ENCODE measurements at regions not wholly inside any gene's neighbourhood (a gene's known extent, or its start where the extent isn't known, plus 50 kb on each side); places are given as distances from the start of the nearest gene placed in this dataset.

- Histone ChIP-seq H2BK12ac (ENCODE audit: low read length in 2 of 2) (no peak overlapping the region), H3K18ac (ENCODE audit: low read depth in 1 of 2, low read length in 2 of 2) (no peak overlapping the region), H3K79me1 (replicated peaks; ENCODE audit: low read length, poor library complexity, severe bottlenecking) (no peaks in the 10 kb centered on the region), H3K23ac (ENCODE audit: low read length in 2 of 2) (no peak overlapping the region), H3K14ac (ENCODE audit: low read length in 2 of 2) (no peak overlapping the region), H3K4me3 (ENCODE audit: insufficient read depth in 1 of 2, low read depth in 1 of 2, low read length in 2 of 2) (no peak overlapping the region), H2AK5ac (ENCODE audit: low read length, severe bottlenecking) (no peak overlapping the region), H3K4ac (ENCODE audit: low read depth in 1 of 2, low read length in 2 of 2) (no peak overlapping the region), H3K4me2 (ENCODE audit: low read length, poor library complexity, severe bottlenecking) (no peak overlapping the region), H4K8ac (ENCODE audit: low read length) (no peak overlapping the region), H2BK15ac (ENCODE audit: low read depth, poor library complexity, severe bottlenecking) (no peak overlapping the region), H2AFZ (ENCODE audit: low read depth, low read length) (no peak overlapping the region), H3K27ac (ENCODE audit: low read length, poor library complexity, severe bottlenecking) (no peak overlapping the region), H2BK5ac (ENCODE audit: low read depth, low read length, poor library complexity, severe bottlenecking) (no peak overlapping the region), H4K91ac (ENCODE audit: low read length) (no peak overlapping the region), H3K27me3 (ENCODE audit: control insufficient read depth in 1 of 2, insufficient read depth in 1 of 2, low read length in 2 of 2) (no peaks in the 10 kb centered on the region), H2BK120ac (ENCODE audit: low read depth, low read length) (no peak overlapping the region), H3K9me3 (ENCODE audit: control insufficient read depth, low read length) (no peaks in the 10 kb centered on the region), H3K9ac (ENCODE audit: low read length) (no peak overlapping the region), H3K36me3 (ENCODE audit: control insufficient read depth in 1 of 2, insufficient read depth in 2 of 2, low read depth in 1 of 2, low read length in 2 of 2) (no peaks in the 10 kb centered on the region), H3K4me1 (ENCODE audit: control insufficient read depth, insufficient read depth, low read depth, low read length) (no peaks in the 10 kb centered on the region)
- WGBS = no CpG with 5 or more reads among the region's 2 CpGs
- no peak for DNase-seq
Observed at GRCh38 chr12:25659621-25660020, 106.5 kb upstream of the LMNTD1 start.

DNA sequence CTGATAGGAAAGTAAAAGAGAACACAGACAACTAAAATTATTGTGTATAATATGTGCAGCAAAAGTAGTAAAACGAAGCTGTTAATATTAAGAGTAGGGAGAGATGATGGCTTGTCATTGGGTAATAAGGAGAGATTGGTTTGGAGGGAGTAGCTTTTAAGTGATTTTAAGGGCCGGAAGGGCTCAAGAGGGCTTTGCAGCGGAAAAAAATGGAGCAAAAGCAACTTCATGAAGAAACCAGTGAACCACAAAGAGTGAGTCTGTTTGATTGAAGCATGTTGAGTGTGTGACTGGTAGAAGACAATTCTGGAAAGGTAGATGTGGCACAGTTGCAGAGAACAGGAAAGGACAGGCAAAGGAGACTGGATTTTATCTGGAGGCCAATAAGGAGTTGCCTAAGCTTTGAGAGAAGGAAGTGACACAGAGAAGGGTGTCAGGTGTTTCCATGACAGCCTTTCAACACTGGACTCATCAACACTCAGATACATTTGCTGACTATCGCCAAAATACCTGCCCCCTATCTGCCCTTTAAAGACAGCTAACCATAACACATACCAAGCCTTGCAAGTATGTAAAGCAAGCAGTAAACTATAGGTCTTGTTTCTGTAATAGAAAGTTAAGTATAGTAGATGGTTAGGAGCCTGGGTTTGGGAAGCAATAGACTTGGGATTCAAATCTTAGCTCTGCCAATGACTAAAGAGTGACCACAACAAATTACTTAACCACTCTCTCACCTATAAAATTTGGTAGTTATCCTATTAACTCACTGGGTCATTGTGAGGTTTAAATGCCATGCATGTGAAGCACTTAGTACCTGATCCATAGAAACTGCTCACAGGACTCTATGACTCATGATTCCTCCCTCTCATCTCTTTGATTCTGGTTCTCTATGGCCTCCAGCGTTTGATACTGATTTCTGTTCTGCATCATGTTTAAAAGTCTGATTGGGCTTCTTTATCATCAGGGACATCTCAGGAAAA lies 117.3 kb upstream of the LMNTD1 start:
- no peak overlapping the region for H2BK120ac ChIP-seq (ENCODE audit: low read depth, low read length)
- no peak overlapping the region for H3K27ac ChIP-seq (ENCODE audit: low read length, poor library complexity, severe bottlenecking)
- H3K9ac ChIP-seq (ENCODE audit: low read length) = no peak overlapping the region
- H2AFZ ChIP-seq (ENCODE audit: low read depth, low read length) = no peak overlapping the region
- H3K4ac ChIP-seq (ENCODE audit: low read depth in 1 of 2, low read length in 2 of 2) = no peak overlapping the region
- 84% methylated on average over 3 of the region's 5 CpGs for WGBS
- no peaks in the 10 kb centered on the region for H3K27me3 ChIP-seq (ENCODE audit: control insufficient read depth in 1 of 2, insufficient read depth in 1 of 2, low read length in 2 of 2)
- no peak overlapping the region for H4K8ac ChIP-seq (ENCODE audit: low read length)
- H2BK15ac ChIP-seq (ENCODE audit: low read depth, poor library complexity, severe bottlenecking) = no peak overlapping the region
- no peaks in the 10 kb centered on the region for H3K9me3 ChIP-seq (ENCODE audit: control insufficient read depth, low read length)
- no peaks in the 10 kb centered on the region for H3K79me1 ChIP-seq (replicated peaks; ENCODE audit: low read length, poor library complexity, severe bottlenecking)
- no peak overlapping the region for H3K14ac ChIP-seq (ENCODE audit: low read length in 2 of 2)
- H3K4me2 ChIP-seq (ENCODE audit: low read length, poor library complexity, severe bottlenecking) = no peak overlapping the region
- no peak overlapping the region for H2BK12ac ChIP-seq (ENCODE audit: low read length in 2 of 2)
- H2AK5ac ChIP-seq (ENCODE audit: low read length, severe bottlenecking) = no peak overlapping the region
- no peaks in the 10 kb centered on the region for H3K36me3 ChIP-seq (ENCODE audit: control insufficient read depth in 1 of 2, insufficient read depth in 2 of 2, low read depth in 1 of 2, low read length in 2 of 2)
- no peaks in the 10 kb centered on the region for H3K4me1 ChIP-seq (ENCODE audit: control insufficient read depth, insufficient read depth, low read depth, low read length)
- DNase-seq = no peak
- no peak overlapping the region for H3K4me3 ChIP-seq (ENCODE audit: insufficient read depth in 1 of 2, low read depth in 1 of 2, low read length in 2 of 2)
- no peak overlapping the region for H3K18ac ChIP-seq (ENCODE audit: low read depth in 1 of 2, low read length in 2 of 2)
- H2BK5ac ChIP-seq (ENCODE audit: low read depth, low read length, poor library complexity, severe bottlenecking) = no peak overlapping the region
- H3K23ac ChIP-seq (ENCODE audit: low read length in 2 of 2) = no peak overlapping the region
- H4K91ac ChIP-seq (ENCODE audit: low read length) = no peak overlapping the region

DNA sequence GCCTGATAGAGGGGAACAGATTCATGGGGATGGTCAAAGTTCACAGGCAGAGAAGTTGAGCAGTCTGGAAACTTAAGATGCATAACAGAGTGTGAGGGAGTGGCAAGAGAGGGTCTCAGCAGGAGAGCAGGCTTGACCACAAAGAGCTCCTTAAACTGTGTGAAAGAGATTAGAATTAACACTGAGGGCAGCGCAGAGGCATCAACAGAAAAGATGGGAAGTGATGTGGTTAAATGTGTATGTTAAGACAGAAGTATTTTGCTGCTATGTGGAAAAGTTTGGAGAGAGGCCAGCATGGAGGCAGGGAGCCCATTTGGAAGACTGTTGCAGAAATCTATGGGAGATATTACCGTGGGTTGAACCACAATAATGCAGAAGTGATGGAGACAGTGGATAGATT lies 122.7 kb upstream of the LMNTD1 start:
- peaks cover 1% of the 10 kb centered on the region for H3K4me1 ChIP-seq (ENCODE audit: control insufficient read depth, insufficient read depth, low read depth, low read length)
- H2BK120ac ChIP-seq (ENCODE audit: low read depth, low read length) = no peak overlapping the region
- H3K27ac ChIP-seq (ENCODE audit: low read length, poor library complexity, severe bottlenecking) = no peak overlapping the region
- no peak overlapping the region for H3K4me2 ChIP-seq (ENCODE audit: low read length, poor library complexity, severe bottlenecking)
- no peak overlapping the region for H3K14ac ChIP-seq (ENCODE audit: low read length in 2 of 2)
- H3K4me3 ChIP-seq (ENCODE audit: insufficient read depth in 1 of 2, low read depth in 1 of 2, low read length in 2 of 2) = no peak overlapping the region
- no peak overlapping the region for H2AFZ ChIP-seq (ENCODE audit: low read depth, low read length)
- H3K27me3 ChIP-seq (ENCODE audit: control insufficient read depth in 1 of 2, insufficient read depth in 1 of 2, low read length in 2 of 2) = no peaks in the 10 kb centered on the region
- H2BK5ac ChIP-seq (ENCODE audit: low read depth, low read length, poor library complexity, severe bottlenecking) = no peak overlapping the region
- no peak overlapping the region for H2AK5ac ChIP-seq (ENCODE audit: low read length, severe bottlenecking)
- no peak overlapping the region for H3K23ac ChIP-seq (ENCODE audit: low read length in 2 of 2)
- H3K9me3 ChIP-seq (ENCODE audit: control insufficient read depth, low read length) = no peaks in the 10 kb centered on the region
- no peak overlapping the region for H4K8ac ChIP-seq (ENCODE audit: low read length)
- H3K18ac ChIP-seq (ENCODE audit: low read depth in 1 of 2, low read length in 2 of 2) = no peak overlapping the region
- no peaks in the 10 kb centered on the region for H3K79me1 ChIP-seq (replicated peaks; ENCODE audit: low read length, poor library complexity, severe bottlenecking)
- no peak overlapping the region for H2BK12ac ChIP-seq (ENCODE audit: low read length in 2 of 2)
- H3K4ac ChIP-seq (ENCODE audit: low read depth in 1 of 2, low read length in 2 of 2) = no peak overlapping the region
- H3K36me3 ChIP-seq (ENCODE audit: control insufficient read depth in 1 of 2, insufficient read depth in 2 of 2, low read depth in 1 of 2, low read length in 2 of 2) = no peaks in the 10 kb centered on the region
- H3K9ac ChIP-seq (ENCODE audit: low read length) = no peak overlapping the region
- no peak overlapping the region for H2BK15ac ChIP-seq (ENCODE audit: low read depth, poor library complexity, severe bottlenecking)
- WGBS = 53% methylated on average over 2 of the region's 2 CpGs
- no peak overlapping the region for H4K91ac ChIP-seq (ENCODE audit: low read length)
- no peak for DNase-seq

DNA sequence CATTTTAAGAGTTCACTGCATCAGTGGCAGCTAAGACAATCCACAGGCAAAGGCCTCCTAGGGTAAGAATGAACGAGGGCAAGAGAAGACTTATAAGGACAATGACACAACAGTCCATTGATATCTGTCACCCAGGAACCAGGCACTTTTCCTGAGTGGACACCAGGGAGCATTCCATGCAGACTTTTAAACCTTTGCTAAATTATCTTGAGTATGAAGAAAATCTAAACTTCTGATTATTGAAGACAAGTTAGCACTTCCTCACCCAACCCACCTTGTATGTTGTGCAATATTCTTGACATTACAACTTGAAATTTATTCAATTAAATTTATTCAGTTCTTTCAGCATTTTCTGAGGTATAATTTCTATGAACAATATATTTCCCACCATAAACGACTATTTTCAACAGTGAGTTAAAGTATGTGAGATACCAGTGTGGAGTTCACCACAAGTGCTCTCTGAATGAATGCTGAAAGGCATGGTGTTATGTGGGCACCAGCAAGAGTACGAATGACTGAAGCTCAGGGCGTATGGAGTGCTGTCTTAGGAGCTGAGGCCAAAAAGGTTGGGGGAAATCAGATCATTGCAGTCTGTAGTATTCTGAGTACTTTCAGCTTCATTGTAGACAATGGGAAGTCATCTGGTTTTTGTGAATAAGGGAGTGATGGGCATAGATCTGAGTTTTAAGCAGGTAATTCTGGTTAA lies 124.3 kb upstream of the LMNTD1 start:
- no peak overlapping the region for H4K8ac ChIP-seq (ENCODE audit: low read length)
- 91% methylated on average over 4 of the region's 4 CpGs for WGBS
- H3K4me2 ChIP-seq (ENCODE audit: low read length, poor library complexity, severe bottlenecking) = no peak overlapping the region

More for the DNA sequence above, 124.3 kb upstream of the LMNTD1 start:
- no peak overlapping the region for H3K4me3 ChIP-seq (ENCODE audit: insufficient read depth in 1 of 2, low read depth in 1 of 2, low read length in 2 of 2)
- H3K9me3 ChIP-seq (ENCODE audit: control insufficient read depth, low read length) = no peaks in the 10 kb centered on the region
- H2AK5ac ChIP-seq (ENCODE audit: low read length, severe bottlenecking) = no peak overlapping the region
- H3K9ac ChIP-seq (ENCODE audit: low read length) = no peak overlapping the region
- no peak overlapping the region for H3K27ac ChIP-seq (ENCODE audit: low read length, poor library complexity, severe bottlenecking)
- no peaks in the 10 kb centered on the region for H3K36me3 ChIP-seq (ENCODE audit: control insufficient read depth in 1 of 2, insufficient read depth in 2 of 2, low read depth in 1 of 2, low read length in 2 of 2)
- H2BK12ac ChIP-seq (ENCODE audit: low read length in 2 of 2) = no peak overlapping the region
- DNase-seq = no peak
- H3K23ac ChIP-seq (ENCODE audit: low read length in 2 of 2) = no peak overlapping the region
- no peak overlapping the region for H4K91ac ChIP-seq (ENCODE audit: low read length)
- no peak overlapping the region for H3K4ac ChIP-seq (ENCODE audit: low read depth in 1 of 2, low read length in 2 of 2)
- H2BK5ac ChIP-seq (ENCODE audit: low read depth, low read length, poor library complexity, severe bottlenecking) = no peak overlapping the region
- no peak overlapping the region for H2AFZ ChIP-seq (ENCODE audit: low read depth, low read length)
- H3K4me1 ChIP-seq (ENCODE audit: control insufficient read depth, insufficient read depth, low read depth, low read length) = peaks cover 1% of the 10 kb centered on the region
- H3K18ac ChIP-seq (ENCODE audit: low read depth in 1 of 2, low read length in 2 of 2) = no peak overlapping the region
- H3K14ac ChIP-seq (ENCODE audit: low read length in 2 of 2) = no peak overlapping the region
- H2BK120ac ChIP-seq (ENCODE audit: low read depth, low read length) = no peak overlapping the region
- H3K79me1 ChIP-seq (replicated peaks; ENCODE audit: low read length, poor library complexity, severe bottlenecking) = no peaks in the 10 kb centered on the region
- no peak overlapping the region for H2BK15ac ChIP-seq (ENCODE audit: low read depth, poor library complexity, severe bottlenecking)
- H3K27me3 ChIP-seq (ENCODE audit: control insufficient read depth in 1 of 2, insufficient read depth in 1 of 2, low read length in 2 of 2) = no peaks in the 10 kb centered on the region
